Fibroblast of lung (primary cell): ENCODE measurements at regions not wholly inside any gene's neighbourhood (a gene's known extent, or its start where the extent isn't known, plus 50 kb on each side); places are given as distances from the start of the nearest gene placed in this dataset.
"Not testable (repeated sequence)": the region's sequence is repeated elsewhere in the genome, so short reads cannot be mapped to it uniquely, and the experiment has no call there.

Experiments used
- DNase-seq, 2 donors: peaks; one replicate each; pipeline versions ENCODE4 v3.0.0 to v3.0.0-alpha.2; 2010; ENCODE audit warnings: low read depth in 2 of 2
- H2AFZ ChIP-seq: 2 replicates; pipeline ENCODE4 v1.5.1; 2012; ENCODE audit warnings: low read length, control low read depth, inconsistent platforms
- H3K27ac ChIP-seq: 2 replicates; pipeline ENCODE4 v1.5.1; 2011; ENCODE audit warnings: low read length, control low read depth; ENCODE audit not compliant: insufficient read depth
- H3K27me3 ChIP-seq: 2 replicates; pipeline ENCODE4 v1.5.1; 2011; ENCODE audit warnings: mild to moderate bottlenecking, low read length; ENCODE audit not compliant: control insufficient read depth, insufficient read depth
- H3K36me3 ChIP-seq: 2 replicates; pipeline ENCODE4 v1.5.1; 2011; ENCODE audit warnings: low read length; ENCODE audit not compliant: control insufficient read depth, insufficient read depth
- H3K4me1 ChIP-seq: 2 replicates; pipeline ENCODE4 v1.5.1; 2011; ENCODE audit warnings: low read length; ENCODE audit not compliant: control insufficient read depth, insufficient read depth; ENCODE audit errors: extremely low read depth
- H3K4me2 ChIP-seq: 2 replicates; pipeline ENCODE4 v1.5.1; 2011; ENCODE audit warnings: low read length, control low read depth; ENCODE audit not compliant: insufficient read depth; ENCODE audit errors: extremely low read depth
- H3K4me3 ChIP-seq, 4 experiments: fragments of 200-600 bp in 1 of 4; sonication (generic) in 1 of 4; replicated peaks in 1 of 4; 2 replicates each; pipeline ENCODE4 v1.5.1; 2011 to 2016; ENCODE audit warnings: low read length in 4 of 4, low read depth in 3 of 4, mild to moderate bottlenecking in 3 of 4, control low read depth in 2 of 4, inconsistent platforms in 1 of 4, mixed read lengths in 1 of 4; ENCODE audit not compliant: insufficient read depth in 1 of 4; ENCODE audit errors: control extremely low read depth in 1 of 4
- H3K79me2 ChIP-seq: 2 replicates; pipeline ENCODE4 v1.5.1; 2012; ENCODE audit warnings: mild to moderate bottlenecking, low read length, inconsistent platforms; ENCODE audit not compliant: control insufficient read depth, insufficient read depth
- H3K9ac ChIP-seq: 2 replicates; pipeline ENCODE4 v1.5.1; 2011; ENCODE audit warnings: mild to moderate bottlenecking, low read length, control low read depth; ENCODE audit not compliant: insufficient read depth
- H3K9me3 ChIP-seq: 2 replicates; pipeline ENCODE4 v1.5.1; 2012; ENCODE audit warnings: low read depth, low read length; ENCODE audit not compliant: control insufficient read depth, insufficient read depth
- H4K20me1 ChIP-seq: 2 replicates; pipeline ENCODE4 v1.5.1; 2011; ENCODE audit warnings: low read length; ENCODE audit not compliant: control insufficient read depth, insufficient read depth; ENCODE audit errors: extremely low read depth
- EZH2 ChIP-seq: IDR thresholded peaks from 2 replicates; pipeline ENCODE4 v1.5.1; 2012; ENCODE audit warnings: low read length, control low read depth, mild to moderate bottlenecking; ENCODE audit errors: missing control alignments
- TF ChIP-seq, protein P1 (sequence below), 2 donors: IDR thresholded peaks in 1 of 2; conservative IDR thresholded peaks in 1 of 2; 1 replicate in 1 of 2; 2 replicates in 1 of 2; pipeline ENCODE4 v1.5.1; 2011 to 2012; ENCODE audit warnings: low read length in 2 of 2, control low read depth in 1 of 2, inconsistent platforms in 1 of 2, low read depth in 1 of 2, mild to moderate bottlenecking in 1 of 2

DNA sequence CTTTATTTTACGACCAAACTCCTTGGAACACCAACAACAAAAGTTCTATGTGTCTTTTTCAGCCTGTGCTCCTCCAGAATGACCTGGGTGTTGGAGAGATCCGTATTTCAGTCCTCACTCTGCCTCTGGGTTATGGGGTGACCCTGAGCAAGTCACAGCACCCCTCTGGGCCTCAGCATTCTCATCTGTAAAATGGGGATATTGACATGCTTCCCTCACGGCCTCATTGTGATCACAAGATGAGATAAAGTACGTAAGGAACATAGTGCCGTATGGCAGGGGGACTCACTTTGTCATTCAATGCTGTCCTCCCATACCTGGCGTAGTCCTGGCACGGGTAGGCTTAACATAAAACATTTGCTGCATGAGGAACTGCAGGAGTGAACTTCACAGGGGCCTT, 123.0 kb upstream of the HAND1 start:
- H4K20me1 ChIP-seq: no peaks in the 10 kb centered on the region
- DNase-seq: no peak
- no peak for TF ChIP-seq EZH2
- TF ChIP-seq, protein P1, sequence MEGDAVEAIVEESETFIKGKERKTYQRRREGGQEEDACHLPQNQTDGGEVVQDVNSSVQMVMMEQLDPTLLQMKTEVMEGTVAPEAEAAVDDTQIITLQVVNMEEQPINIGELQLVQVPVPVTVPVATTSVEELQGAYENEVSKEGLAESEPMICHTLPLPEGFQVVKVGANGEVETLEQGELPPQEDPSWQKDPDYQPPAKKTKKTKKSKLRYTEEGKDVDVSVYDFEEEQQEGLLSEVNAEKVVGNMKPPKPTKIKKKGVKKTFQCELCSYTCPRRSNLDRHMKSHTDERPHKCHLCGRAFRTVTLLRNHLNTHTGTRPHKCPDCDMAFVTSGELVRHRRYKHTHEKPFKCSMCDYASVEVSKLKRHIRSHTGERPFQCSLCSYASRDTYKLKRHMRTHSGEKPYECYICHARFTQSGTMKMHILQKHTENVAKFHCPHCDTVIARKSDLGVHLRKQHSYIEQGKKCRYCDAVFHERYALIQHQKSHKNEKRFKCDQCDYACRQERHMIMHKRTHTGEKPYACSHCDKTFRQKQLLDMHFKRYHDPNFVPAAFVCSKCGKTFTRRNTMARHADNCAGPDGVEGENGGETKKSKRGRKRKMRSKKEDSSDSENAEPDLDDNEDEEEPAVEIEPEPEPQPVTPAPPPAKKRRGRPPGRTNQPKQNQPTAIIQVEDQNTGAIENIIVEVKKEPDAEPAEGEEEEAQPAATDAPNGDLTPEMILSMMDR (conservative IDR thresholded peaks at IDR 0.05 in 1 of 2, IDR thresholded peaks at IDR 0.05 in 1 of 2; ENCODE audit: low read depth in 1 of 2, low read length in 2 of 2): no peak
- H3K9me3 ChIP-seq: no peaks in the 10 kb centered on the region
- no peaks in the 10 kb centered on the region for H3K79me2 ChIP-seq
- no peaks in the 10 kb centered on the region for H3K4me1 ChIP-seq
- no peak overlapping the region for H3K27ac ChIP-seq
- H3K27me3 ChIP-seq: peaks cover 3% of the 10 kb centered on the region
- no peak overlapping the region for H3K4me2 ChIP-seq
- H3K9ac ChIP-seq: no peak overlapping the region
- H2AFZ ChIP-seq: no peak overlapping the region
- no peak overlapping the region for H3K4me3 ChIP-seq
- no peaks in the 10 kb centered on the region for H3K36me3 ChIP-seq

DNA sequence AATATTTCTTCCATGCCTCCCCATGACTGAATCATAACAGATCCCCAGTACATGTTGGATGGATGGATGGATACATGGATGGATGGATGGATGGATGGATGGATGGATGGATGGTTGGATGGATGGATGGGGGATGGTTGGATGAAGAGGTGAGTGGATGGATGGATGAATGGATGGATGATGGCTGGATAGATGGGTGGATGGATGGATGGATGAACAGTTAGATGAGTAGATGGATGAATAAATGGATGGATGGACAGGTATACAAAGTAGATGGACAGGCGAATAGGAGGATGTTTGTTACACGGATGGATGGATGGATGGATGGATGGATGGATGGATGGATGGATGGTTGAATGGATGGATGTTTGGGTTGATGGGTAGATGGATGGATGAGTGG, 120.0 kb upstream of the HAND1 start:
- no peak overlapping the region for H2AFZ ChIP-seq
- TF ChIP-seq, protein P1 (conservative IDR thresholded peaks at IDR 0.05 in 1 of 2, IDR thresholded peaks at IDR 0.05 in 1 of 2; ENCODE audit: low read depth in 1 of 2, low read length in 2 of 2): no peak
- no peak for TF ChIP-seq EZH2
- no peaks in the 10 kb centered on the region for H3K79me2 ChIP-seq
- no peaks in the 10 kb centered on the region for H4K20me1 ChIP-seq
- no peak overlapping the region for H3K4me2 ChIP-seq
- DNase-seq: no peak
- no peak overlapping the region for H3K27ac ChIP-seq
- no peak overlapping the region for H3K4me3 ChIP-seq
- H3K9me3 ChIP-seq: no peaks in the 10 kb centered on the region
- no peaks in the 10 kb centered on the region for H3K4me1 ChIP-seq
- peaks cover 3% of the 10 kb centered on the region for H3K27me3 ChIP-seq
- no peaks in the 10 kb centered on the region for H3K36me3 ChIP-seq
- no peak overlapping the region for H3K9ac ChIP-seq

DNA sequence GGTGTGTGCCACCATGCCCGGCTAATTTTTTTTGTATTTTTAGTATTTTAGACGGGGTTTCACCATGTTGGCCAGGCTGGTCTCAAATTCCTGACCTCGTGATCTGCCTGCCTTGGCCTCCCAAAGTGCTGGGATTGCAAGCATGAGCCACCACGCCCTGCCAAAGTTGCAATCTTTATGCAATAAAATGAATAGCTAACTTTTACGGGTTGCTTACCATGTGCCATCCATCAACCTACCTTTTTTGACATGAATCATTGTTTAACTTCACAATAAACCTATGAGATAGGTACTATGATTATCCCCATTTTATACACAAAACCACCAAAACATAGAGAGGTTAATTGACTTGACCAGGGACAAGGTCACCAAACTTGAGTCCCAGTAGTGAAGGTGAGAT, 118.8 kb upstream of the HAND1 start:
- not testable (repeated sequence) for H4K20me1 ChIP-seq, H3K36me3 ChIP-seq, DNase-seq, H2AFZ ChIP-seq, H3K4me3 ChIP-seq, H3K79me2 ChIP-seq, H3K9me3 ChIP-seq, H3K4me1 ChIP-seq, H3K27me3 ChIP-seq, H3K27ac ChIP-seq, H3K4me2 ChIP-seq, H3K9ac ChIP-seq

GRCh38 chr5:154595662-154596061, 117.6 kb upstream of the HAND1 start:
- Histone ChIP-seq H3K4me1 (no peaks in the 10 kb centered on the region), H3K4me2 (no peak overlapping the region), H3K27ac (no peak overlapping the region), H3K4me3 (no peak overlapping the region), H3K9me3 (no peaks in the 10 kb centered on the region), H3K79me2 (no peaks in the 10 kb centered on the region), H2AFZ (no peak overlapping the region), H3K36me3 (no peaks in the 10 kb centered on the region), H3K27me3 (no peaks in the 10 kb centered on the region), H4K20me1 (no peaks in the 10 kb centered on the region), H3K9ac (no peak overlapping the region)
- TF ChIP-seq EZH2: no peak
- TF ChIP-seq, protein P1 (conservative IDR thresholded peaks at IDR 0.05 in 1 of 2, IDR thresholded peaks at IDR 0.05 in 1 of 2; ENCODE audit: low read depth in 1 of 2, low read length in 2 of 2): no peak
- no peak for DNase-seq
